NCI-H748 treated with DMSO at 0.1 percent for 48 hours (cell line): ENCODE measurements at regions not wholly inside any gene's neighbourhood (a gene's known extent, or its start where the extent isn't known, plus 50 kb on each side); places are given as distances from the start of the nearest gene placed in this dataset.
"Not testable (repeated sequence)": the region's sequence is repeated elsewhere in the genome, so short reads cannot be mapped to it uniquely, and the experiment has no call there.

Experiments used
- DNase-seq: peaks from one replicate; lab custom pipeline; 2025; lab: John Stamatoyannopoulos, UW

GRCh38 chr7:155948845-155949244 lies 136.6 kb upstream of the SHH start:
- no peak for DNase-seq

- DNase-seq: no peak
These were observed 136.2 kb upstream of the SHH start for GRCh38 chr7:155948423-155948822.

- no peak for DNase-seq
These were observed 134.8 kb upstream of the SHH start for GRCh38 chr7:155947051-155947450.

GRCh38 chr7:155945670-155946325 lies 133.5 kb upstream of the SHH start:
- no peak for DNase-seq

GRCh38 chr7:155944901-155945300 lies 132.6 kb upstream of the SHH start:
- no peak for DNase-seq

- DNase-seq: no peak
These were observed 131.1 kb upstream of the SHH start for GRCh38 chr7:155943251-155943899.

- DNase-seq: no peak
These were observed 130.1 kb upstream of the SHH start for GRCh38 chr7:155942226-155942950.

- DNase-seq: no peak
These were observed 129.4 kb upstream of the SHH start for GRCh38 chr7:155941688-155942087.

GRCh38 chr7:155939350-155939749 lies 127.1 kb upstream of the SHH start:
- no peak for DNase-seq

GRCh38 chr7:155938129-155938528 lies 125.9 kb upstream of the SHH start:
- DNase-seq: no peak

- no peak for DNase-seq
These were observed 123.5 kb upstream of the SHH start for GRCh38 chr7:155935726-155936125.

- no peak for DNase-seq
These were observed 122.8 kb upstream of the SHH start for GRCh38 chr7:155935005-155935557.

GRCh38 chr7:155932324-155932723 lies 120.1 kb upstream of the SHH start:
- DNase-seq: not testable (repeated sequence)

- DNase-seq: no peak
These were observed 119.3 kb upstream of the SHH start for GRCh38 chr7:155931396-155932085.

GRCh38 chr7:155930527-155930926 lies 118.3 kb upstream of the SHH start:
- DNase-seq: no peak

- DNase-seq: no peak
These were observed 117.8 kb upstream of the SHH start for GRCh38 chr7:155930061-155930460.

- no peak for DNase-seq
These were observed 116.3 kb upstream of the SHH start for GRCh38 chr7:155928583-155928982.

- DNase-seq: no peak
These were observed 115.6 kb upstream of the SHH start for GRCh38 chr7:155927905-155928304.

GRCh38 chr7:155925682-155926081 lies 113.4 kb upstream of the SHH start:
- DNase-seq: no peak

GRCh38 chr7:155922067-155922816 lies 110.0 kb upstream of the SHH start:
- DNase-seq: no peak

- no peak for DNase-seq
These were observed 109.5 kb upstream of the SHH start for GRCh38 chr7:155921804-155922066.
